ENCODE measurements at regions not wholly inside any gene's neighbourhood (a gene's known extent, or its start where the extent isn't known, plus 50 kb on each side); places are given as distances from the start of the nearest gene placed in this dataset.

GRCh38 chr10:4028854-4029583 lies 244.0 kb upstream of the KLF6 start (continued):
- TF ChIP-seq TEAD4 (IDR thresholded peaks at IDR 0.05; ENCODE audit: low read length) = no peak
- TF ChIP-seq TEAD4 (CRISPR knock-in tag; IDR thresholded peaks at IDR 0.05; ENCODE audit: borderline replicate concordance) = no peak
- no peak for TF ChIP-seq NFIX (CRISPR knock-in tag; IDR thresholded peaks at IDR 0.05; ENCODE audit: low read depth)
- TF ChIP-seq SMAD1 (IDR thresholded peaks at IDR 0.05; ENCODE audit: low read depth, low read length, partially characterized antibody) = no peak
- TF ChIP-seq FOXP4 (CRISPR knock-in tag; IDR thresholded peaks at IDR 0.05; ENCODE audit: borderline replicate concordance) = no peak
- TF ChIP-seq FOXK2 (conservative IDR thresholded peaks at IDR 0.05 in 1 of 2, IDR thresholded peaks at IDR 0.05 in 1 of 2; ENCODE audit: low read depth in 2 of 2) = no peak
- TF ChIP-seq CAMTA2 (CRISPR knock-in tag; conservative IDR thresholded peaks at IDR 0.05) = no peak
- no peak for TF ChIP-seq ZBTB34 (CRISPR knock-in tag; IDR thresholded peaks at IDR 0.05)
- no peak for TF ChIP-seq NRF1 (conservative IDR thresholded peaks at IDR 0.05 in 1 of 2, IDR thresholded peaks at IDR 0.05 in 1 of 2)
- TF ChIP-seq FOXK1 (CRISPR knock-in tag; IDR thresholded peaks at IDR 0.05; ENCODE audit: borderline replicate concordance) = no peak
- TF ChIP-seq ZNF785 (CRISPR knock-in tag; IDR thresholded peaks at IDR 0.05) = no peak
- no peak for TF ChIP-seq XRCC4 (IDR thresholded peaks at IDR 0.05; ENCODE audit: extremely low read depth, insufficient read depth, insufficient read length)
- no peak for TF ChIP-seq ATF7 (IDR thresholded peaks at IDR 0.05)
- TF ChIP-seq BRD4 (IDR thresholded peaks at IDR 0.05) = no peak
- TF ChIP-seq MAFF (IDR thresholded peaks at IDR 0.05; ENCODE audit: low read length) = peak; percentile 56
- no peak for TF ChIP-seq ZNF280B (CRISPR knock-in tag; IDR thresholded peaks at IDR 0.05)
- no peak for TF ChIP-seq ZNF217 (CRISPR knock-in tag; IDR thresholded peaks at IDR 0.05)
- TF ChIP-seq NCOA6 (IDR thresholded peaks at IDR 0.05) = no peak
- no peak for TF ChIP-seq TFAP4 (CRISPR knock-in tag; IDR thresholded peaks at IDR 0.05; ENCODE audit: borderline replicate concordance)

Data from K562 (cell line).